ENCODE measurements at regions not wholly inside any gene's neighbourhood (a gene's known extent, or its start where the extent isn't known, plus 50 kb on each side); places are given as distances from the start of the nearest gene placed in this dataset.
"Not testable (repeated sequence)": the region's sequence is repeated elsewhere in the genome, so short reads cannot be mapped to it uniquely, and the experiment has no call there.

DNA sequence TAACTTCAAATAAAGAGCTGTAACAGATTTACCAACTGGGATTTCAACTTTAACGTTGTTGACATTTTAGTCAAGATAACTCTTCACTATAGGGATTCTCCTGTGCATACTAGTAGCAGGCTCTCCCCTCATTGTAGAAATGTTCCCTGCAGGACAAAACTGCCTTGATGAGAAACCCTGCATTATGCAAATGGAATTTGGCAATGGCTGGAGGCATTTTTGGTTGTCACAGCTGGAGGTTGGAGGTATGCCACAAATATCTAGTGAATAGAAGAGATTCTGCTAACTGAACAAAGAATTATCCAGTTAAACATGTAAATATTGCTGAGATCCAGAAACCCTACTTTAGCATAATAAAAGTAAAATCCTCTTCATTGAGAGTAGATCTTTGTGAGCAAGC, 928.8 kb upstream of the ALCAM start:
- no peak for DNase-seq

DNA sequence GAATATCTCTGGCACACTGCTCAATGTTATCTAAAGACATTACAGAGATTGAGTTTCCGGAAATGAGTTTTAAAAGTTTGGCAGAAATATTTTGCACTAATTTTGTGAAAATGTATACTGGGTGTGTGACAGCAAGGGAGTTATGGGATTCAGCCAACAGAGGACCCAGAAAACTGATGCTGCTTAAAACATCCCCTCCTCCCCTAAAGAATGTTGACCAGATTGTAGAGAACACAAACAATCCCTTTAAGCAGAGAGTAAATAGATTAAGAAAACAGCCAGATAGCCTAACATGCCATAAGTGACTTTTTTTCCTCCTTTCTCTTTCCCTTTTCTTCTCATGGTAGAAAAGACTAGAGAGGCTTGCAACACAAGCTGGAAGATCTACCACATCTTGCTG, 928.0 kb upstream of the ALCAM start:
- no peak for DNase-seq

GRCh38 chr3:104445252-104445919, 921.3 kb upstream of the ALCAM start:
- not testable (repeated sequence) for DNase-seq

GRCh38 chr3:104447681-104448080, 919.0 kb upstream of the ALCAM start:
- DNase-seq = no peak

- DNase-seq = no peak
These were observed 914.0 kb upstream of the ALCAM start for GRCh38 chr3:104452697-104453096.

DNA sequence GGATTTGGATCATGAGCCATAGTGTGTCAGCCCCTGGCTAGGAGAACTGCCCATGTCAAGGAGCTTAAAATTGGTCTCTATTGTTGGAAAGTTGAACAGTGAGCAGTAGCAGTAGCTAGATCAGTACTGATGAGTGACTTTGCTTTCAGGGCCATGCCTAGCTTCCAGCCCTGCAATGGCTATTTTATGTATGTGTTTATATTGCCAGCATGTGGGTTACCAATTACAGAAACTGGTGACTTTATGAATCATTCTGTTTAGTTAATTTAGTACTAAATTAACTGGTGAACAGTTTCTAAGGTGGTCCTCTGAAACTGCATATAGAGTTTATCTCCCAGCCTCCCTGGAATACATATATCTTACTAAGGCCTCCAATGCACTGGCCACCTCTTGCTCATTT, 908.1 kb upstream of the ALCAM start:
- no peak for DNase-seq

DNA sequence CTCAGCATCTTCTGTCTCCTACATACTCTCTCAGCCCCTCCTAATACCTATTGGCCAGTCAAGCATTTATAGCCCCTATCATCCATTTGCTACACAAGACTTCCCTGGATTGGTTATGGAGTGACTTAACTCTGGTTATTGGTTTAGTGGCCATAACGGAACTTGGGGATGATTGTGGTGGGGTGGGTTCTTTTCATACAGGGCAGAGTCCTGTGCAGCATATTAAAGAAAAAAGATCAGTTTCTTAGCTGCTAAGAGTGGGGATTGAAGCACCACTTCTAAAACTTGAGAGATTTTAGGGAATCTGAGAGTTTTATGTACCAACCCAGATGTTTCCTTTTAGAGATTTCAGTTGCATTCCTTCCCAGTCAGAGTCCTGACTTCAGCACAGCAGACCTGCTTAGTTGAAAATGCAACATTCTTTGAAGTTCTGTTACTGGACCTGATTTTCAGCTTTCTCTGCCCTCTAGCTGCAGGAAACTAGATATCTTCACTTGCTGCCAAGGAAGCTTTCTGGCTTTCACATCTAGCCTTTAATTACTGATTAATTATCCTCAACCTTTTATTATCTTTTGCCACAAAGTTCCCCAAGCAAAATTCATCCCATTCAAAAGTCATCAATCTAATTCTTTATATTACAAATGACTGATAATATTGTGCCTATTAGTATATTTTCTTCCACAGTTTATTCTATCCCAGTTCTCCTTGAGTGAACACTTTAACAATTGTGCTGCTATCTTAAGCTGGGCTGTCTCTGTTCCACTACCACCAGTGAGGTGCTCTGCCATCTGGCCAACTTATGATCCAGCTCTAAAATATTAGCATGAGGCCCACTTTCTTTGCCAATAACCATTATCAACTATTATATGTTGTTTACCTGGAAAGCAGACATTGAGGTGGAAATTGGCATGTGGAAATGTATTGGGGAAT, 906.0 kb upstream of the ALCAM start:
- peak; percentile 9 for DNase-seq

- DNase-seq = no peak
These were observed 905.3 kb upstream of the ALCAM start for GRCh38 chr3:104461431-104461830.

- DNase-seq = no peak
These were observed 894.5 kb upstream of the ALCAM start for GRCh38 chr3:104472221-104472620.

GRCh38 chr3:104474011-104474410, 892.7 kb upstream of the ALCAM start:
- no peak for DNase-seq

DNA sequence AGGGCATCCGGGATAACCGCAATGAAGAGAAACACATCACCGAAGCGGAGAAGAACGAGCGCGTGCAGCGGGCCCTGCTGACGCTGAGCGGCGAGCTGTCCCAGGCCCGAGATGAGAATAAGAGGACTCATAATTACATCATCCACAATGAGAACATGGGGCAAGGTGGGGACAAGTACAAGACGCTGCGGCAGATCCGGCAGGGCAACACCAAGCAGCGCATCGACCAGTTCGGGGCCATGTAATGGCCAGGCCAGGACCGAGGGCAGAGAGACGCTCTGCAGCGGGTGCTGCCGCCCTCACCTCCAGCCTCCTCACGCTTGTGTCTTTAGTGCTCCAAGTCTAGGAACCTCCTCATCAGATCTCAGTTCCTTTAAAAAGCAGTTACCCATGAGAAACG, 863.7 kb upstream of the ALCAM start:
- no peak for DNase-seq

DNA sequence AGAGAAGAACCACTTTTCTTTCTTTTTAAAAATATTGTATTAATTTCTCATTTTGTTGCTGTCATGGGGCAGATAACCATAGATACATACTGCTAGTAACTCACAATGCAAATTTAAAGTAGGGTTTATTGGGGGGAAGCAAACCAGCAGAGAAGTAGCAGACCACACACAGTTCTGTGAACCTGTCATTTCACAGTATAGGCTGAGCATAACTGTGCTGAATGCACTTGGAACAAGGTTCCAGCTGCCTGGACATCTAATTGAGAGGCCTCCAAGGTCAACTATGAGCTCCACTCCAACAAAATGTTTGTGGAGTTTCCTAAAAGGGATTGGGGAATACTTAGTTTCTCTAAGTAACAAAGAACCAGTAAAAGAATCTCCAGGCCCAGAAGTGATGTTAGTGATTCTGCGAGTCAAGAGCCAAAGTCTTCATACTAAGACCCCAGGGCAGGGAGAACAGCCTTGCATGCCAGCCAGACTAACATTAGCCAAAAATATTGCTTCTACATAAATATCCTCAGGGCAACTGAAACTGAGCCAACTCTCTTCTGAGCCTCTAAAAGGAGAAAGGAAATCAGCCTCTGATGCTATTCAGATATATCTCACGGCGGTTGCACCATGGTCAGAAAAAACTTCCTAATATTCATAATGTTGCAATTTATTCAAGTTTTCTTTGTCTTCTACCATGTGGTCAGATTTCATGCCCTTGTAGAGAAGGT, 856.4 kb upstream of the ALCAM start:
- peak; percentile 30 for DNase-seq

- no peak for DNase-seq
These were observed 852.3 kb upstream of the ALCAM start for GRCh38 chr3:104514371-104514770.

GRCh38 chr3:104514776-104515175, 851.9 kb upstream of the ALCAM start:
- DNase-seq = no peak

- DNase-seq = no peak
These were observed 847.6 kb upstream of the ALCAM start for GRCh38 chr3:104519068-104519467.

- no peak for DNase-seq
These were observed 847.1 kb upstream of the ALCAM start for GRCh38 chr3:104519468-104520227.

DNA sequence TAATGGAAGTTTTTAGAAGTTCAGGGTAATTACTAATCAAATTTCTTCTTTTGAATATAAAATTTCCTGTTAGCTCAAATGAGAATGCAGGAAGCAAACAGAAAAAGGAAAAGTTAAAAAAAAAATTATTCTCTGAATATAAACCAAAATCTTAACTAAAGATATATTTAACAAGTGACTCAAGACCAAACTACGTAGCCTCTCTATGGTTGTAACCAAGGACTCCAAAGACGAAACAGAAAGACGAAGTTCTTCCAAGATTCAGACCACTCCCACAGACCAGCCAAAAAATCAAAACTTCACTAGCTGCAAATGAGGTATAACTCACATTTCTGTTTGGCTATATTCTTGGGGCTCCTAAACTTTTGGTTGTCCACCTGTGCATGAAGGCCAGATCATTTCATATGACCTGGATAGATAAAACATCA, 846.5 kb upstream of the ALCAM start:
- peak; percentile 29 for DNase-seq

- peak; percentile 86 for DNase-seq
These were observed 844.9 kb upstream of the ALCAM start for GRCh38 chr3:104521606-104522336.

DNA sequence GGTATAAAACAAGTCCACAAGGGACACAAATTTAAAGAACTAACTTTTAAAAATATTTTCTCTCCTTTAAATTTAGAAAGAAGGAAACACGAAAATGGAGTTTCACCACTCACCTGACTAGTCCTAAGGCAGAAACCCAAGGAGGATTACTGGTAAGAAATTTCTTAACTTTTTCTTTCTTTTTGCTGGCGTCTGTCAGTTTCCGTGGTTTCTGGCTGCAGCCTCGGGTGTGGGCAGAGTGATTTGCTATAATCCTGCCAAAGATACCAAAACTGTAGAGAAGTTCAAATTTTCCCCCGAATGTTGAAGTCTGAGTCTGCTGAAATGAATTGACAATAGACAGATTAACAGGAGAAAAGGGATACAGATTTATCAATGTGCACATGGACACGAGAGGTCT, 843.6 kb upstream of the ALCAM start:
- DNase-seq = peak; percentile 69

GRCh38 chr3:104526901-104527401, 839.8 kb upstream of the ALCAM start:
- DNase-seq = no peak

DNA sequence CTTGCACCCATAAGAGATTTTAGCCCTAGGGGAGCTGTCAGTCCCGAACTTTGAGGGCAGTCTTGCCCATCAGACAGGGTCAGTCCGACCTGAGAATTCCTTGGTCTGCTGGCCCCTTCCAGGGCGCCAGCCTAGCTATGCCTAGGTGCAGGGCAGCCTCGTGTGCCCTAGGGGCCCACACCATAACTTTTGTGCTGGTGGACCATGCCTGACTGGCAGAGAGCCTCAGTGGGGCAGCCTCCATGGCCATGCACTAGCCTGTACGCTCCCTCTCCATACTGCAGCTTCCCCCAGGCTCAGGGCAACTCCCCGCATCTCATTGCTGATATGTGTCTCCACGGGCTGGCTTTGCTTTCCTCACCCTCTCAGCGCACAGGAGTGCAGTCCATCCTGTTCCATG, 835.8 kb upstream of the ALCAM start:
- no peak for DNase-seq

GRCh38 chr3:104536715-104537114, 830.0 kb upstream of the ALCAM start:
- DNase-seq = no peak
